KOPT-K1 (cell line): ENCODE measurements at regions not wholly inside any gene's neighbourhood (a gene's known extent, or its start where the extent isn't known, plus 50 kb on each side); places are given as distances from the start of the nearest gene placed in this dataset.
"Not testable (repeated sequence)": the region's sequence is repeated elsewhere in the genome, so short reads cannot be mapped to it uniquely, and the experiment has no call there.

Source experiments
- H3K27ac ChIP-seq: fragments of 200-600 bp; sonication (generic); 2 replicates; pipeline ENCODE4 v1.5.1; 2016; ENCODE audit warnings: antibody characterized with exemption, mild to moderate bottlenecking, low read depth, low read length; ENCODE audit not compliant: poor library complexity, severe bottlenecking
- H3K36me3 ChIP-seq: fragments of 200-600 bp; sonication (generic); 2 replicates; pipeline ENCODE4 v1.5.1; 2017; ENCODE audit warnings: antibody characterized with exemption, mild to moderate bottlenecking, low read length, moderate library complexity; ENCODE audit not compliant: insufficient read depth
- H3K9me3 ChIP-seq: fragments of 200-600 bp; sonication (generic); 2 replicates; pipeline ENCODE4 v1.5.1; 2017; ENCODE audit warnings: antibody characterized with exemption, low read length, mild to moderate bottlenecking; ENCODE audit not compliant: insufficient read depth, poor library complexity, severe bottlenecking

DNA sequence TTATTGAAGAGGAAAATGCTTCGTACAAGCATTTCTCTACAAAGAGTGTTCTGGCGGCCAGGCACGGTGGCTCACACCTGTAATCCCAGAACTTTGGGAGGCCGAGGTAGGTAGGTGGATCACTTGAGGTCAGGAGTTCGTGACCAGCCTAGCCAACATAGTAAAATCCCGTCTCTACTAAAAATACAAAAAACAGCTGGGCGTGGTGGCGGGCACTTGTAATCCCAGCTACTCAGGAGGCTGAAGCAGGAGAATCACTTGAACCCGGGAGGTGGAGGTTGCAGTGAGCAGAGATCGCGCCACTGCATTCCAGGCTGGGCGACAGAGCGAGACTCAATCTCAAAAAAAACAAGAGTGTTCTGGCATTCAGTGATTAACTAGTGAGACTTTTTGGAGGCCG is 117.0 kb upstream of the DMRT1 start:
- H3K27ac ChIP-seq, H3K9me3 ChIP-seq, H3K36me3 ChIP-seq: not testable (repeated sequence)

DNA sequence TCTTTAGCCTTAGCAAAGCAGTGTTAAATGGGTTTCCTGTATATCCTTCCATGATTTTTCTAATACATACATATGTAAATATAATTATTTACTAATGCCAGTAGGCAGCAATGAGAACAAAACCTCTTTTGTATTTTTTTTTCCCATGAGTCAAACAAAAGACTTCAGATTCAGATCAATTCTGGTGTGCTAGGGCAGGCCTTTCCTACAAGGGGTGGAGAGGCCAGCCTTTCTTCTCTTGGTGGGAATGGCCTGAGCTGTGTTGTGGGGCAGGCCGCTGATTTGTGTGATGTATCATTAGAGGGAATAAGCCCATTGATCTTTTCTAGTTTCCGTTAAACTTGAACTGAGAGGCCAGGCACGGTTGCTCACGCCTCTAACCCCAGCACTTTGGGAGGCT is 115.5 kb upstream of the DMRT1 start:
- Histone ChIP-seq H3K36me3 (no peaks in the 10 kb centered on the region), H3K9me3 (no peaks in the 10 kb centered on the region)

DNA sequence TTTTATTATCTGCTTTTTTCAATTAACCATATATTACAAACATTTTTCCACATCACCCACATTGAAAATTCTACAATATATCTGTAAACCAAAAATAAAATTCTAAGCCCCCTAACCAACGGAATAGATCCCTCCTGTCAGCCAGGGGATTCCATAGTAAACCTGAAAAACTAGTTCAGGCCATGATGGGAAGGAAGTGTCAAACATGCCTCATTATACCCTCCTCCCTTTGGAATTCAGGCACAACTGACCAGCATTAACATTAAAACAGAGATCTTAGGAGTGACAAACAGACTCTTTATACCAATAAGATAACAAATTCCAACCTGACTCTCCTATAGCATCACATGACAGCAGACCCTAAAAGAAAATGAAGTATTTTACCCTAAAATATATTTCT is 113.7 kb upstream of the DMRT1 start:
- H3K36me3 ChIP-seq, result no peaks in the 10 kb centered on the region
- no peak overlapping the region for H3K27ac ChIP-seq
- H3K9me3 ChIP-seq, result no peaks in the 10 kb centered on the region

More for the DNA sequence above, 115.5 kb upstream of the DMRT1 start:
- no peak overlapping the region for H3K27ac ChIP-seq

DNA sequence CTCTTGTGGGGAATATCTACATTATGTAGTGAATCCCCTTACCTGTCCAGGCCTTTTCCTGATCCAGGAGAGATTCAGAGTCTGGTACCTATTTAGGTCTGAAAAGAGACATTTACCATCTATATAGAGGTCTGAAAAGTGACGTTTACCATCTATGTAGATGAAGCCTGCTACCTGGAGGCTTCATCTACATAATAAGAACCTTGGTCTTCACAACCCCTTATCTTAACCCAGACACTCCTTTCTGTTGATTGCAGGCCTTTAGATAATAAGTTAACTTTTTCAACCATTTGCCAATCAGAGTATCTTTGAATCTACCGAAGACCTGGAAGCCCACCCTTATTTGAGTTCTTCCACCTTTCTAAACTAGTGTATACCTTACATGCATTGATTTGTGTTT is 113.0 kb upstream of the DMRT1 start:
- no peaks in the 10 kb centered on the region for H3K9me3 ChIP-seq
- no peak overlapping the region for H3K27ac ChIP-seq
- H3K36me3 ChIP-seq, result no peaks in the 10 kb centered on the region

DNA sequence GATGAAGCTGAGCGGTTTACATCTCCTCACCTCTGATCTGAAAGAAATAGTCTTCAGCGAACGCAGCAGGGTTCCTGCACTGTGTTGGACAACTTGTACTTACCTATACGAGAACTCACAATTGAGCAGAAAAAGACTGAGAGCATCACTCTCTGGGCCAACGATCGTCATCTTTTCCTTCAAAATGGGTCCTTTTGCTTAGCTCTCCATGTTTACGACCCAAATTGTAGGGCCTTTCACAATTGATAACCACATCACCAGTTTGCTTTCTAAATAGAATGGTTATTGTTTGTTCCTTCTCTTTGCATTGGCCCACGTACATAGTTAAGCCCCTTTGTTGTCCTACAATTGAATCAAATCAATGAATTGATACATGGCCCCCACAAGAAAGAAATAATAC is 110.0 kb upstream of the DMRT1 start:
- Histone ChIP-seq H3K27ac (no peak overlapping the region), H3K9me3 (no peaks in the 10 kb centered on the region), H3K36me3 (no peaks in the 10 kb centered on the region)

DNA sequence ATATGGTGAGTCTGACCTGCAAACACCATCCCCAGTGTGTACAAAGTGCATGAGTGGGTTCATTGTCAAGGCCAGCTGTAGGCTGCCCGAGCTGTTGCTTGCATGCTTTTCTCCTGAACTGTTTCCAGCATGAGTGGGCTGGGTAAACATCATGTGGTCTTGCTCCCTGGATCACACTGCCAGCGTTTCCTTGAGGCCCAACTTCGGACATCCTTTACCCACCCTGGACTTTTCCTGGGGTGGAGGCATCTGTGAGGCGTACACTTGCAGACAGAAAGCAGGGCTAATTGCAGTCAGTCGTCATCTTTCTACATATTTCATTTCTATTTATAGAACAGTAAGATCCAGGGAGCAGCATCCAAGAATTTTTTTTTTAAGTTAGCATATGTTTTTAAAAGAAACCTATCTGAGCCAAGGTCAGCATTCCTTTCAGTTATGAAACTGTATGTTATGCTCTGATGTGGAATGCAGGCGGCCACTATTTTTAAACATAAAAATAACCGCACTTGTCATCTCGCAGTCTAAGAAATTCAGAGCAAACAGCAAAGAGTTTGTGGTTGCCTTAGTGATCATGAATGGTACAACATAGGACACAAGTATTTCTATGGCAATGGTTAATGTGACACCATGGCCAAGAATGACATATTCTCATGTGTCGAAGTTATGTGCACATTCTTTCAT is 106.5 kb upstream of the DMRT1 start:
- no peaks in the 10 kb centered on the region for H3K36me3 ChIP-seq
- no peak overlapping the region for H3K27ac ChIP-seq
- H3K9me3 ChIP-seq, result no peaks in the 10 kb centered on the region

DNA sequence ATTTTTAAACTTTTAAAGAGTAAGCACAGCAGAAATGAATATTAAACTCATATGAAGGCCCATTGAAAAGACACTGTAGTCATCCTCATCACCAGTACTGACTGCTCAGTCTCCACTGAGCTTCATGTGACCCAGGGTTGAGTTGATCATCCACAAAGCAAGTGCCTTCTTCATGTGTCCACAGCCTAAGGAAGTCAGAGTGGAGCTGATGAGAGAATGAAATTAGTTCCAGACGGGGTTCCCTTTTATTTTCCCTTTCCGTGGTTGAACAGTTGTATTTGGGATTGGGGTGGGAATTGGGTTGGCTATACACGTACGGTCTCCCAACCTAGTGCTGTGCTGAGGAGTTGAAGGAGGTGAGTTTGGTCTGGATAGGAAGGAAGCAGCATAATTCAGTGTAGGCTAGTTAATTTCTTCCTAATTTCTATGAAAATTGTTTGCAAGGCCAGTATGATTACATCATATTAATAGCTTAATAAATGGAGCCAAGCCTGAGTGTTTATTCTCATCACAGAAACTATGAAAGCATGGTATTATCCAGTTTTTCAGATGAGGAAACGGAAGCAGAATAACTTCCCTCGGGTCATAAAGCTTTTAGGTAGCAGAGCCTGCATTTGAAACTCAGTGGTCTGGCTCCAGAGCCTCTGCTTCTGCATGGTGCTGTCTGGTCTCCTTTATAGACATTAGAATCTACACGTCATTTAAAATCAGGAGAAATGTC is 103.9 kb upstream of the DMRT1 start:
- Histone ChIP-seq H3K36me3 (no peaks in the 10 kb centered on the region), H3K9me3 (no peaks in the 10 kb centered on the region), H3K27ac (no peak overlapping the region)

DNA sequence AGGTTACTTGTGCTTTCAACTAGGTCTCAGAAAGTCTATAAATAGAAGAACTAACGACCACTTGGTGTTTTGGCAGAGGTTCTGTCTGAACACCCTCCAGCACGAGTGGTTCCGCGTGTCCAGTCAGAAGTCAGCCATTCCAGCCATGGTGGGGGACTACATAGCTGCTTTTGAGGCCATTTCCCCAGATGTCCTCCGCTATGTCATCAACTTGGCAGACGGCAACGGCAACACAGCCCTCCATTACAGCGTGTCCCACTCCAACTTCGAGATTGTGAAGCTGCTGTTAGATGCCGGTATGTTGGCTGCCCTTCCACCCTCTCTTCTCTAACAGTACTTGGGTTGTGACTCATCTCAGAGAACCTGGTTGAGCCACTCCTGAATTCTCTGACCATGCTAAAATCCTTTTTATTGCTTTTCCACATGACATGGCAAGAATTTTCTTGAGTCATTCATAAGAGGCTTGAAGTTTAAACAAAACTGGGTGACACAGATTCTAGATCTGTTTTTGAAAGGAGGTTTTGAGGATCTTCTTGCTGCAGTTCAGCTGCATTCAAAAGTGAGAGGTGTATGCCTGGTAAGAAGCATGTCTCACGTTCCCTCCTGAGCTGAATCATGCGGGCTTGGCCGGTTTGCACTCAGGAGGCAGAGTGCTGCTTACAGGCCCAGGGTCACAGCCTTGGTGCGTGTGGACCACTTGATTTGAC is 103.1 kb upstream of the DMRT1 start:
- Histone ChIP-seq H3K36me3 (no peaks in the 10 kb centered on the region), H3K27ac (no peak overlapping the region), H3K9me3 (no peaks in the 10 kb centered on the region)

DNA sequence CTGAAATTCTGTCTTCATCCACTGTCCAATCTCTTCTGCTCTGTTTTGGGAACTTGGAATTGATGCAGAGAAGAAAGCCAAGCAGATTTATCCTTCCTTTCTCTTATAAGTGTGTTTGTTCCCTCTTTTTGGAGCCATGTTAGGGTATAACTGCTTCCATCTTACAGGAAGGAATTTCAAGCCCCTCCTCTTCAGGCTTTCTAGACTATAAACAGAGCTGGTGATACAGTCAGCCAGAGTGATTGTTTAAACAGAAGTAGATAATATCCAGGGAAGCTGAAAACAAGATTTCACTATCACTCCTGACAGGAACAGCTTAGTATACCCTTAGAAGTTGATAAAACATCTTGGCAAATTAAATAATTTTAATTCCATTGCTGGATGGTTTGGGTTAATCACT is 102.1 kb upstream of the DMRT1 start:
- H3K36me3 ChIP-seq, result no peaks in the 10 kb centered on the region
- H3K27ac ChIP-seq, result no peak overlapping the region
- H3K9me3 ChIP-seq, result no peaks in the 10 kb centered on the region

DNA sequence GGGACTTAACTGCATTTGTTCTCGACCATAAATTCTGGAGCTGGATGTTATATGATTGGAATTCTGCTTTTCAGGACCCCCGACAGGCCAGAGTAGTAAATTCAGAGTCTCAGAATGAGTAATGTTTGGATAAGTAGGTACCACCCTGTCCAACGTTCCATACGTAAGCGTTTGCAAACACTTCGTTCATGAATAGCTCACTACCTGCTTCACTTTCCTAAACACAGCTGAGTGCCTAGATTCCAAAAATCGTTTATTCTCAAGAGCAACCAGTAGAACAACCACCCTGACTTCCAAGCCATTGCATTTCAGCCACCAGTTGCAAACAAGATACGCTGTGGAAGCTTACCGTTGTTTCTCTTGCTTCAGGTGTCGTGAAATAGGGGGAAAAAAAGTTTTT is 101.3 kb upstream of the DMRT1 start:
- H3K36me3 ChIP-seq, result no peaks in the 10 kb centered on the region
- H3K27ac ChIP-seq, result no peak overlapping the region
- no peaks in the 10 kb centered on the region for H3K9me3 ChIP-seq

DNA sequence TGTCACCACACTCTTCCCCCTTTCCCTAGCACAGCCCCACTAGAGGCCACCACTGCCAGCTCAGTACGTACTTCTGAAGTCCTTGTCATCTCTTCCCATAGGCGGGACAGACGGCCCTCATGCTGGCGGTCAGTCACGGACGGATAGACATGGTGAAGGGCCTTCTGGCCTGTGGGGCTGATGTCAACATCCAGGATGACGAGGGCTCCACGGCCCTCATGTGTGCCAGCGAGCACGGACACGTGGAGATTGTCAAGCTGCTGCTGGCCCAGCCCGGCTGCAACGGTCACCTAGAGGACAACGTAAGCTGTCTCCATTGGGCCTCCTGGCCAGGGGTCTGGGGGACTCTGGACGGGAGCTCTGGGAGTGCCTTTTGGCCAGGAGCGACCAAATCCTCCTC is 99.4 kb upstream of the DMRT1 start:
- Histone ChIP-seq H3K27ac (no peak overlapping the region), H3K9me3 (no peaks in the 10 kb centered on the region), H3K36me3 (no peaks in the 10 kb centered on the region)

DNA sequence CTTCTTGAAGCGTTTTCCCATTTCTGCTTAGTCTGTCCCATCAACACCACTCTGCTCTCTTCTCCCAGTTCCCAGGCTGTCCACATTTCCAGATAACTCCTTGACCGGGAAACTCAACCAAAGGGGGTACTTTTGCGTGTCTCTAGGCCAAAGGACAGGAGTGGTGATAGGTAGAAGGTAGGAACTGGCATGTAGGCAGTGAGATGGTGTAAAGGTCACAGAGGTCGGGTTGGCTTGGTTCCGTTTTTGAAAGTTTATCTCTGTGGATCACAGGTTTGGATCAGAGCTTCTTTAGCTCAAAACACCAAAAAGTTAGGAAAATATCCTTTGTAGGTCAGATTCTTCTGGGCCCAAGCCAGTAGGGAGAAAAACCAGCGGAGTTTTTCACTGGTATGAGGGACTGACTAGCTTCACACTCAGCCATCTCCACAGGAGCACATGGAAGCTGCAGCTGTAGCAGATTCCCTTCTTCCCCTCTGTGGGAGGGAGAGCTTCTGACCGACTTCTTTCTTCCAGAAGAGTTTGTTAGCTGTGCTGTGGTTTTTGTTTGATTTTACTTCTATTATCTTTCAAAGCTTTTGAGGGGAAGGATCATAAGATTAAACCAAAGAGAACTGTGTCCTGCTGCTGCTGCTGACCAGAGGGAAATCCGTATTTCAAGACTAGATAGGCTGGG is 98.4 kb upstream of the DMRT1 start:
- no peaks in the 10 kb centered on the region for H3K9me3 ChIP-seq
- H3K36me3 ChIP-seq, result no peaks in the 10 kb centered on the region
- no peak overlapping the region for H3K27ac ChIP-seq

DNA sequence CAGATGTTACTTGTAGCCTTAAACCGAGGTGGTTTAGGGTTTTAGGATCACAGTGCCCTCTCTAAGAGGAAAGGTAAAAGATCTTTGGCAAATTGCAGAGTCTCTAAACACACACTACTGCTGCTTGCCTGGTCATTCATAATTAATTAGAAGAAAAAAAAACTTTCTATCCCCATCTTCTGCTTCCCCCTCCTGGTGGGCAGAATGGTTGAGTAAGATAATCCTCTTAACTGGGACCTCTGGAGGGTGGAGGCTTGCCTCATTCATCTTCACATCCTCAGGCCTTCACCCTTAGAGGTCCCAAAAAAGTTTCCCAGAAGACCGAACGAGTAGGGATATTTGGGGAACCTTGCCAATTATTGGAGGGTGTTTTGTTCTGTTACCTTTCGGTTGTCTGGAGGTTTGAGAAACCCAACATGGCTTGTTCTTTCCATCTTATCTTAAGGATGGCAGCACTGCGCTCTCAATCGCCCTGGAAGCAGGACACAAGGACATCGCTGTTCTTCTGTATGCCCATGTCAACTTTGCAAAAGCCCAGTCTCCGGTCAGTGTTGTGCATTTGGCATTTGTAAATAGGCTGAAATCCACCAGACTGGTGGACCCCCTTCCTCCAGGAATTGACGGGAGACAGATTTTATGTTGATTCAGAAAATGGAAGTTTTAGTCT is 97.3 kb upstream of the DMRT1 start:
- no peaks in the 10 kb centered on the region for H3K36me3 ChIP-seq
- no peaks in the 10 kb centered on the region for H3K9me3 ChIP-seq
- no peak overlapping the region for H3K27ac ChIP-seq

DNA sequence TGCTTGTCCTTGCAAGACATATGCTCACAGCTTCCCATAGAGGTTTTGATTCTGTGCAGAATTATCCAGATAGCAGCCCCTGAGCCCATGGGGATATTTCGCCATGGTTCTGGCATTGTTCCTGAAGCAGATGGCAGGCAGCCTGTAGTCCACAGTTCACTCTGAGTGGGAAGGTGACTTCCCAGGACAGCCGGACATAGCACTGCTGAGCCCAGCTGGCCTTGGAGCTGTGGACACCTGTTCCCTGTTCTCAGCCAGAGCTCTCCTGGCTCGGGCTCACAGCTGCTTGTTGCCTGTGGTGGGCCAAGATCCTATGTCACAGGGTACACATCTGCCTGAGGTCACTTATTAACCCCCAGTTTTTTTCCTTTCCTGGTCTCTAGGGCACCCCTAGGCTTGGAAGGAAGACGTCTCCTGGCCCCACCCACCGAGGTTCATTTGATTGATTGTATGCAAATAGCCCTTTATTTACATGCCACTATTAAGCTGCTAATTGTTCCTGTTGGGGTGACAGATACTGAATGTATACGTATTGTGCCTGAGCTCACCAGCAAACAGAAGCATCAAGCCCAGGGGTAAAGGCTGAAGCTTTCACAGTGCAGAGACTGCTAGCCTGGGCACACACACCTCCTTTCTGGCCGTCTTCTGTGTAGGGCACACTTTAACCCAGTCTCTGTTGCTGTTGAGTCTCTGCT is 96.6 kb upstream of the DMRT1 start:
- Histone ChIP-seq H3K9me3 (no peaks in the 10 kb centered on the region), H3K27ac (no peak overlapping the region), H3K36me3 (no peaks in the 10 kb centered on the region)
